Left lung (tissue), 4 donors: ENCODE measurements at regions not wholly inside any gene's neighbourhood (a gene's known extent, or its start where the extent isn't known, plus 50 kb on each side); places are given as distances from the start of the nearest gene placed in this dataset.

Source experiments
- ATAC-seq: fragments of 200-7000 bp; cut with Tn5 transposase; one replicate; pipeline ENCODE4 v1.9.1; 2020; ENCODE audit warnings: moderate library complexity
- DNase-seq, 4 donors: peaks; one replicate each; pipeline ENCODE4 v3.0.0-alpha.2; 2013 to 2020
- H3K27ac ChIP-seq, 2 donors: fragments of 200-600 bp; sonication (generic) in 1 of 2; one replicate each; pipeline versions ENCODE4 v1.5.0 to v1.8.0; 2020 to 2021
- H3K27me3 ChIP-seq, 2 donors: fragments of 200-600 bp; sonication (generic) in 1 of 2; one replicate each; pipeline versions ENCODE4 v1.5.0 to v1.8.0; 2020 to 2021
- H3K36me3 ChIP-seq, 2 donors: fragments of 200-600 bp; sonication (generic) in 1 of 2; one replicate each; pipeline versions ENCODE4 v1.5.0 to v1.8.0; 2020 to 2021
- H3K4me1 ChIP-seq, 2 donors: fragments of 200-600 bp; one replicate each; pipeline ENCODE4 v1.8.0; 2021
- H3K4me3 ChIP-seq, 2 donors: fragments of 200-600 bp; sonication (generic) in 1 of 2; one replicate each; pipeline versions ENCODE4 v1.5.0 to v1.8.0; 2020 to 2021; ENCODE audit warnings: mild to moderate bottlenecking in 1 of 2
- H3K9me3 ChIP-seq, 2 donors: fragments of 200-600 bp; sonication (generic) in 1 of 2; one replicate each; pipeline versions ENCODE4 v1.5.0 to v1.8.0; 2020 to 2021
- intact Hi-C, 2 donors: fragments of 100-400 bp; cut with DNase I; formaldehyde crosslinking; loops; one replicate each; pipeline versions ENCODE4 v1.11.2 to v1.14.2; 2022
- TF ChIP-seq, protein P1 (sequence below), 2 donors: fragments of 200-600 bp; sonication (generic) in 1 of 2; IDR thresholded peaks; one replicate each; pipeline versions ENCODE4 v1.5.0 to v1.8.0; 2021; ENCODE audit warnings: antibody characterized with exemption in 2 of 2
- donor health status: DM: no; HTN: yes; CAD: no.
- donor health status: DM: no; HTN: no; CAD: no.

DNA sequence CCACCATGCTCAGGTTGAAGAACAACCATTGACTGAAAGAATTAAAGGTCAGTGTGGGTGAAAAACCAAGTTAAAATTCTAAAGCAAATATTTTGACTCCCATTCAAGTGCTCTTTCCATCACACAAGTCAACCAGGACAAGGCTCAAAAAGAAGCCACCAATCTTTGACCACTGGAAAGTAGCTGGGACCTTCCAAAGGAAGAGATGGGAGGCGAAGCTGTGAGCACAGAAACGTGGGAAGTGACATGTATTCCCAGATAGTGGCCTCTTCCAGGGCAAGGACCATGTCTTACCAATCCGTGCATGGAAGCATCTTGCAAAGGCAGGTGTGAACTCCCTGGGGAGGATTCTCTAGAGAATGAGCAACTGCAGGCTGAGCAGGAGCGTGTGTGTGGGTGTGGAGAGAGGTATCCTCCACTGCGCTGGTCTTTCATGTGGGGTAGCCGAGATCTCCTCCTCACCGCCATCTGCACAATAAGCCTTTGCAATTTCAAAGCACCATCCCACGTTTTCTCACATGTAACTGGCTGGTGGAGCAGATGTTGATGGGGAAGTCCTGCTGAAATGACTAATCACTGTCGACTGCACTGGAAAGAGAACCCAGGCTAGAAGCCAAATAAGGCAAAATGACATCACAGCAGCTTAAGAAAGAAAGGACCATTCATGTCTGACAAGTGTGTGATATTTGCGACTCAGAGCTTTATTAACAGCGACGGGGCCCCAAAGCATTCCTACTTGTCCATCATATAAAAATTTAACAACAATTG, 189.4 kb upstream of the RREB1 start:
- ATAC-seq (peak; percentile 10), DNase-seq (no peak)
- no peak overlapping the region for H3K27ac ChIP-seq
- no peaks in the 10 kb centered on the region for H3K27me3 ChIP-seq
- TF ChIP-seq, protein P1, sequence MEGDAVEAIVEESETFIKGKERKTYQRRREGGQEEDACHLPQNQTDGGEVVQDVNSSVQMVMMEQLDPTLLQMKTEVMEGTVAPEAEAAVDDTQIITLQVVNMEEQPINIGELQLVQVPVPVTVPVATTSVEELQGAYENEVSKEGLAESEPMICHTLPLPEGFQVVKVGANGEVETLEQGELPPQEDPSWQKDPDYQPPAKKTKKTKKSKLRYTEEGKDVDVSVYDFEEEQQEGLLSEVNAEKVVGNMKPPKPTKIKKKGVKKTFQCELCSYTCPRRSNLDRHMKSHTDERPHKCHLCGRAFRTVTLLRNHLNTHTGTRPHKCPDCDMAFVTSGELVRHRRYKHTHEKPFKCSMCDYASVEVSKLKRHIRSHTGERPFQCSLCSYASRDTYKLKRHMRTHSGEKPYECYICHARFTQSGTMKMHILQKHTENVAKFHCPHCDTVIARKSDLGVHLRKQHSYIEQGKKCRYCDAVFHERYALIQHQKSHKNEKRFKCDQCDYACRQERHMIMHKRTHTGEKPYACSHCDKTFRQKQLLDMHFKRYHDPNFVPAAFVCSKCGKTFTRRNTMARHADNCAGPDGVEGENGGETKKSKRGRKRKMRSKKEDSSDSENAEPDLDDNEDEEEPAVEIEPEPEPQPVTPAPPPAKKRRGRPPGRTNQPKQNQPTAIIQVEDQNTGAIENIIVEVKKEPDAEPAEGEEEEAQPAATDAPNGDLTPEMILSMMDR (IDR thresholded peaks at IDR 0.05), result no peak
- no peaks in the 10 kb centered on the region for H3K36me3 ChIP-seq
- intact Hi-C loops, result no loop called here
- H3K9me3 ChIP-seq, result no peaks in the 10 kb centered on the region
- H3K4me1 ChIP-seq, result peaks cover 8 to 24% of the 10 kb centered on the region in 2 donors
- no peak overlapping the region for H3K4me3 ChIP-seq

DNA sequence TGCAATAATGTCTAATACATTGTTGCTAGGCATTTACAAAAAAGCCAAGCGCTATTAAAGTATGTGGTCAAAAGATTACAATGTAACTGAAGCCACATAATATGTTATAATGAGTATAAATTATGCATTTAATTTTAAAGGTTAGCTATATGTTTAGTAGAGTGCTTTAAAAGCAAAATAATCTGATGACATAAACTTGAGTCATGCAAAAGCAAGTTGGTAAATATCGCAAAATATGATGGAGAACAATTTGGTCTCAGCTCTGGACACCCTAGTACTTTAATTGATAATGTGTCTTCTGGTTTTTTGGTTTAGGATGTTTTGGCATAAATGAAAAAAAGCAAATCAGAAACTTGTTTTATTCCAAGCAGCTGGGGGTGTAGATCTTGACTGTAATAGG, 188.6 kb upstream of the RREB1 start:
- peaks cover 8 to 22% of the 10 kb centered on the region in 2 donors for H3K4me1 ChIP-seq
- H3K9me3 ChIP-seq, result no peaks in the 10 kb centered on the region
- intact Hi-C loops, result no loop called here
- H3K36me3 ChIP-seq, result no peaks in the 10 kb centered on the region
- ATAC-seq (no peak), DNase-seq (no peak)
- H3K27ac ChIP-seq, result no peak overlapping the region
- H3K4me3 ChIP-seq, result no peak overlapping the region
- TF ChIP-seq, protein P1 (IDR thresholded peaks at IDR 0.05), result no peak
- no peaks in the 10 kb centered on the region for H3K27me3 ChIP-seq

DNA sequence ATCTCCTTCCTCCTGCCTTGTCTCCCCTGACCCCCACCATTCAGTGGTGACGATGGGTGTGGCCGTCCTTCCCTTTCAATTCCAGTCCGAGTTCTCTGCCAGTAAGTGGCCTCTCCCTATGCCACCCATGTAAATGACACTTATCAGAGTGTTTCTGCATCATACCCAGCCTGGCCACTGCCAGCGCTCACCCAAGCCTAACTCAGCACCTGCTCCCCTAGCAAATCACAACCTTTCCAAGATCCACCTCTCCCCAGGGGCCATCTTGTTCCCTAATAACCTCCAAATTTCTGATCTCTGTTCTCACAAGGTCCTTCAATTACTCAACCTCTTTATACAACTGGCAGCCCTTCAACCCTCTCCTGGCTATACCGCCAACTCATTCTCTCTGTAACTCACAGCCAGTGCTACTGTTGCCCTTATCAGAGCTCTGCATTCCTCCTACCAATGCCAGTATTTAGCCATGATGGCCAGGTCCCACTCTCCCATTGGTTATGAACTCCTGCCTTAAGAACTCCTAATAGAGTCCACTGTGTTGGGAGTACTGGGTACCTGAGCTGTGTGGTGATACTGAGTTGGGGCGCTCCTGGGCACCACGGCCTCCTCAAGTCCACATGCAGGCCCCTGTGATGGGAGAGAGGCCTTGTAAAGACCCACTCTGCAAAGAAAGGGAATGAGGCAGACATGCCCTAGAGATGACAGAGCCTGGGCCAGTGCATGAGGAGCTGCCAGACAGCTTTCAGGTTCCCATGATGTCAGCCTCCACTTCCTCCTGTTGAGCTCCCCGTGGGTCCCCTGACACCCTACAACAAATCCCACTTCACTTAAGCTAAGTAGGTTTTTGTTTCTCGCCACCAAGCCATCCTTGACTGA, 187.4 kb upstream of the RREB1 start:
- no peak overlapping the region for H3K4me3 ChIP-seq
- no peaks in the 10 kb centered on the region for H3K36me3 ChIP-seq
- DNase-seq, result no peak
- H3K9me3 ChIP-seq, result no peaks in the 10 kb centered on the region
- TF ChIP-seq, protein P1 (IDR thresholded peaks at IDR 0.05), result no peak
- ATAC-seq, result no peak
- H3K27me3 ChIP-seq, result no peaks in the 10 kb centered on the region
- no peak overlapping the region for H3K27ac ChIP-seq
- intact Hi-C loops, result no loop called here
- peaks cover 4 to 22% of the 10 kb centered on the region in 2 donors for H3K4me1 ChIP-seq

DNA sequence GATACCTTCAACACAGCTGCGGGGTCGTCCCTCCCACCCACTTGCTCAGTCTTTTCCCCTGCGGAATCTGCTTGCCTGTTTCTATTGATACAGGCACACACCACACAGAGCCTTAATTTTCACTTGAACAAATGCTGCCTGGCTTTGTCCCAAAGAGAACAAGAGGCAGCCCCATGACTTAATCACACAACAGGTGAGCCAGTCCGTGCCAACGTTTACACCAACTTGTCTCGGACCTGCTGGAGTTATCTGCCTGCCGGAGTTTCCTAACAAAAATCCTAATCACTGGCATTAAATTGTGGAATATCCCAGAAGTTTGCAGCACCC, 186.8 kb upstream of the RREB1 start:
- intact Hi-C loops, result no loop called here
- ATAC-seq (no peak), DNase-seq (no peak)
- Histone ChIP-seq H3K4me1 (peaks cover 0 to 16% of the 10 kb centered on the region in 2 donors), H3K27ac (no peak overlapping the region), H3K9me3 (no peaks in the 10 kb centered on the region), H3K27me3 (no peaks in the 10 kb centered on the region), H3K36me3 (no peaks in the 10 kb centered on the region), H3K4me3 (no peak overlapping the region)
- TF ChIP-seq, protein P1 (IDR thresholded peaks at IDR 0.05), result no peak

DNA sequence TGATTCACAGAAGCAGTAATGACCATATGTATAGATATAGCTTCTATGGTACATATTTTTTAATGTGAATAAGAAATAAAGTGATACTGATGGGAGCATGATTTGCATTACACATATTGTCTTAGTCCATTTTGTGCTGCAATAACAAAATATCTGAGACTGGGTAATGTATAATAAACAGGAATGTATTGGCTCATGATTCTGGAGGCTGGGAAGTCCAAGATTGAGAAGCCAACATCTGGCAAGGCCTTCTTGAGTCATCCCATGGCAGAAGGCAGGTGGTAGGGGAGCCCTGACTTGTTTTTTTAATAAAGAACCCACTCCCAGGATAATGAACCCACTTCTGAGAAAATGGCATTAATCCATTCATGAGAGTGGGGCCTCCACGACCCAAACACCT, 185.6 kb upstream of the RREB1 start:
- H3K4me3 ChIP-seq, result no peak overlapping the region
- intact Hi-C loops, result no loop called here
- TF ChIP-seq, protein P1 (IDR thresholded peaks at IDR 0.05), result no peak
- ATAC-seq, result no peak
- H3K4me1 ChIP-seq, result peaks cover 0 to 10% of the 10 kb centered on the region in 2 donors
- H3K27ac ChIP-seq, result no peak overlapping the region
- no peaks in the 10 kb centered on the region for H3K9me3 ChIP-seq
- H3K27me3 ChIP-seq, result no peaks in the 10 kb centered on the region
- no peaks in the 10 kb centered on the region for H3K36me3 ChIP-seq
- DNase-seq, result no peak
